Ammon's horn (tissue), 1 donor: ENCODE measurements at regions not wholly inside any gene's neighbourhood (a gene's known extent, or its start where the extent isn't known, plus 50 kb on each side); places are given as distances from the start of the nearest gene placed in this dataset.

ENCODE experiments used
- DNase-seq: peaks from one replicate; pipeline ENCODE4 v3.0.0-alpha.2; 2016; ENCODE audit warnings: low spot score

- DNase-seq: no peak
Observed at GRCh38 chr14:40909906-40910305, 696.8 kb upstream of the LRFN5 start.

- DNase-seq: no peak
Observed at GRCh38 chr14:40903709-40904108, 703.0 kb upstream of the LRFN5 start.

- no peak for DNase-seq
Observed at GRCh38 chr14:40899435-40899834, 707.2 kb upstream of the LRFN5 start.

- no peak for DNase-seq
Observed at GRCh38 chr14:40894846-40895245, 711.8 kb upstream of the LRFN5 start.

- DNase-seq: no peak
Observed at GRCh38 chr14:40889126-40889525, 717.5 kb upstream of the LRFN5 start.

GRCh38 chr14:40887912-40888311 lies 718.8 kb upstream of the LRFN5 start:
- no peak for DNase-seq

- DNase-seq: no peak
Observed at GRCh38 chr14:40870252-40870651, 736.4 kb upstream of the LRFN5 start.

GRCh38 chr14:40859055-40859454 lies 747.6 kb upstream of the LRFN5 start:
- DNase-seq: no peak

- DNase-seq: no peak
Observed at GRCh38 chr14:40855343-40855742, 751.3 kb upstream of the LRFN5 start.

GRCh38 chr14:40850191-40850590 lies 756.5 kb upstream of the LRFN5 start:
- DNase-seq: no peak

- DNase-seq: no peak
Observed at GRCh38 chr14:40847480-40847879, 759.2 kb upstream of the LRFN5 start.

GRCh38 chr14:40842816-40843215 lies 763.9 kb upstream of the LRFN5 start:
- DNase-seq: no peak

- no peak for DNase-seq
Observed at GRCh38 chr14:40841886-40842285, 764.8 kb upstream of the LRFN5 start.

- no peak for DNase-seq
Observed at GRCh38 chr14:40838601-40839000, 768.1 kb upstream of the LRFN5 start.

GRCh38 chr14:40806471-40806870 lies 800.2 kb upstream of the LRFN5 start:
- no peak for DNase-seq

- no peak for DNase-seq
Observed at GRCh38 chr14:40796168-40796567, 810.5 kb upstream of the LRFN5 start.

GRCh38 chr14:40784860-40785259 lies 821.8 kb upstream of the LRFN5 start:
- DNase-seq: no peak

GRCh38 chr14:40762685-40763084 lies 844.0 kb upstream of the LRFN5 start:
- DNase-seq: no peak

GRCh38 chr14:40762177-40762576 lies 844.5 kb upstream of the LRFN5 start:
- DNase-seq: no peak

- DNase-seq: no peak
Observed at GRCh38 chr14:40760704-40761103, 846.0 kb upstream of the LRFN5 start.

GRCh38 chr14:40758076-40758475 lies 848.6 kb upstream of the LRFN5 start:
- no peak for DNase-seq

GRCh38 chr14:40757376-40757950 lies 849.2 kb upstream of the LRFN5 start:
- DNase-seq: no peak

GRCh38 chr14:40733206-40733605 lies 873.5 kb upstream of the LRFN5 start:
- no peak for DNase-seq

GRCh38 chr14:40727107-40727506 lies 879.6 kb upstream of the LRFN5 start:
- DNase-seq: no peak

- DNase-seq: no peak
Observed at GRCh38 chr14:40713387-40713786, 893.3 kb upstream of the LRFN5 start.
